ENCODE measurements at regions not wholly inside any gene's neighbourhood (a gene's known extent, or its start where the extent isn't known, plus 50 kb on each side); places are given as distances from the start of the nearest gene placed in this dataset.
"Not testable (repeated sequence)": the region's sequence is repeated elsewhere in the genome, so short reads cannot be mapped to it uniquely, and the experiment has no call there.

DNA sequence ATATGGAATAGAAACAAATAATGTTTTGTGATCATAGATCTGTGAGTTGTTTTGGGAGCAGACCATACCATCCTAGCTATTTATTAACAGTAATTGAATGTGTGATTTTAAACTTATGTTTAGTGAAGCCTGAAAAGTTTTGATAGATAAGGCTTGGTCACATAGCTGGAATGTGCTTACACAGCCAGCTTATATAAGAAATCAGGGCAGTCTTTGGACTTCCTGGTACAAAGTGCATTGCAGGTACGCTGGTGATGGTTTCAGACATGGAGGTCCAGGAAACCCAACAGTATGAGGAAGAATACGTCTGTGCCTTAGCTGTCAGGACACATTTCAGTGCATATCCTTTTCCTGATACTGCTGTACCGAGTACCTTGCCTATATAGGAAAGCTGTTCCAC is 2316.2 kb upstream of the PCDH20 start:
- no peaks in the 10 kb centered on the region for H3K4me1 ChIP-seq (ENCODE audit: insufficient read depth, low read length)
- H3K14ac ChIP-seq (ENCODE audit: insufficient read depth, low read length): no peak overlapping the region
- no peak overlapping the region for H2BK20ac ChIP-seq (ENCODE audit: low read depth, low read length, poor library complexity, severe bottlenecking)
- no CpG with 5 or more reads among the region's 3 CpGs for WGBS (ENCODE audit: extremely low coverage, insufficient read length, low lambda C conversion rate)
- no peak overlapping the region for H4K5ac ChIP-seq (ENCODE audit: insufficient read length, low read depth, low read length)
- H3K4me3 Mint-ChIP-seq: no peak overlapping the region
- no peak overlapping the region for H3K4ac ChIP-seq (ENCODE audit: low read depth, low read length)
- no peaks in the 10 kb centered on the region for H3K79me1 ChIP-seq (ENCODE audit: insufficient read depth, low read depth, low read length, poor library complexity, severe bottlenecking)
- H3K56ac ChIP-seq (ENCODE audit: insufficient read length, low read depth, low read length): no peak overlapping the region
- no peak overlapping the region for H3K27ac Mint-ChIP-seq
- DNase-seq: no peak
- H3K27ac ChIP-seq (ENCODE audit: insufficient read length, low read depth, low read length): no peak overlapping the region
- no peak overlapping the region for H3K9ac ChIP-seq (ENCODE audit: extremely low read depth, insufficient read length, low read length)
- no peak overlapping the region for H4K91ac ChIP-seq (ENCODE audit: insufficient read length, low read depth, low read length)
- H3K27me3 Mint-ChIP-seq (ENCODE audit: low read depth): no peaks in the 10 kb centered on the region
- H3K9me3 Mint-ChIP-seq: peaks cover 0 to under 1% of the 10 kb centered on the region in 2 experiments; a peak in 1 of 5 replicates
- H4K20me1 ChIP-seq (ENCODE audit: control insufficient read depth, insufficient read depth, insufficient read length): no peaks in the 10 kb centered on the region
- TF ChIP-seq, protein P1, sequence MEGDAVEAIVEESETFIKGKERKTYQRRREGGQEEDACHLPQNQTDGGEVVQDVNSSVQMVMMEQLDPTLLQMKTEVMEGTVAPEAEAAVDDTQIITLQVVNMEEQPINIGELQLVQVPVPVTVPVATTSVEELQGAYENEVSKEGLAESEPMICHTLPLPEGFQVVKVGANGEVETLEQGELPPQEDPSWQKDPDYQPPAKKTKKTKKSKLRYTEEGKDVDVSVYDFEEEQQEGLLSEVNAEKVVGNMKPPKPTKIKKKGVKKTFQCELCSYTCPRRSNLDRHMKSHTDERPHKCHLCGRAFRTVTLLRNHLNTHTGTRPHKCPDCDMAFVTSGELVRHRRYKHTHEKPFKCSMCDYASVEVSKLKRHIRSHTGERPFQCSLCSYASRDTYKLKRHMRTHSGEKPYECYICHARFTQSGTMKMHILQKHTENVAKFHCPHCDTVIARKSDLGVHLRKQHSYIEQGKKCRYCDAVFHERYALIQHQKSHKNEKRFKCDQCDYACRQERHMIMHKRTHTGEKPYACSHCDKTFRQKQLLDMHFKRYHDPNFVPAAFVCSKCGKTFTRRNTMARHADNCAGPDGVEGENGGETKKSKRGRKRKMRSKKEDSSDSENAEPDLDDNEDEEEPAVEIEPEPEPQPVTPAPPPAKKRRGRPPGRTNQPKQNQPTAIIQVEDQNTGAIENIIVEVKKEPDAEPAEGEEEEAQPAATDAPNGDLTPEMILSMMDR (conservative IDR thresholded peaks at IDR 0.05): no peak
- no peak overlapping the region for H2AK5ac ChIP-seq (ENCODE audit: insufficient read length, low read length)
- no peaks in the 10 kb centered on the region for H3K36me3 Mint-ChIP-seq (ENCODE audit: insufficient read depth in 1 of 3, low read depth in 3 of 3)
- no peaks in the 10 kb centered on the region for H3K4me1 Mint-ChIP-seq
- H2BK120ac ChIP-seq (ENCODE audit: low read depth, low read length, poor library complexity, severe bottlenecking): no peak overlapping the region
- H3K23me2 ChIP-seq (ENCODE audit: insufficient read length, low read depth, low read length, poor library complexity, severe bottlenecking): no peaks in the 10 kb centered on the region
- no peak overlapping the region for H3T11ph ChIP-seq (ENCODE audit: low read length)
- no peak overlapping the region for H3K18ac ChIP-seq (ENCODE audit: insufficient read length, low read depth, low read length)
- no peak overlapping the region for H2BK5ac ChIP-seq (ENCODE audit: insufficient read length, low read length)
- H2BK15ac ChIP-seq (ENCODE audit: low read depth, low read length): no peak overlapping the region
- H3K4me2 ChIP-seq (ENCODE audit: insufficient read depth, insufficient read length, low read length): no peak overlapping the region
- no peak overlapping the region for H4K8ac ChIP-seq (replicated peaks; ENCODE audit: insufficient read length, low read depth, low read length)
- no peak overlapping the region for H2AFZ ChIP-seq (ENCODE audit: low read length)
- H3K27me3 ChIP-seq (ENCODE audit: insufficient read depth, low read length): no peaks in the 10 kb centered on the region
- H3K9me3 ChIP-seq (ENCODE audit: control insufficient read depth, low read depth, low read length): no peaks in the 10 kb centered on the region
- no peak overlapping the region for H3K23ac ChIP-seq (ENCODE audit: insufficient read length, low read depth, low read length)
- H3K79me2 ChIP-seq (ENCODE audit: insufficient read depth, low read length): no peaks in the 10 kb centered on the region
- H2BK12ac ChIP-seq (ENCODE audit: insufficient read length, low read depth, low read length): no peak overlapping the region

DNA sequence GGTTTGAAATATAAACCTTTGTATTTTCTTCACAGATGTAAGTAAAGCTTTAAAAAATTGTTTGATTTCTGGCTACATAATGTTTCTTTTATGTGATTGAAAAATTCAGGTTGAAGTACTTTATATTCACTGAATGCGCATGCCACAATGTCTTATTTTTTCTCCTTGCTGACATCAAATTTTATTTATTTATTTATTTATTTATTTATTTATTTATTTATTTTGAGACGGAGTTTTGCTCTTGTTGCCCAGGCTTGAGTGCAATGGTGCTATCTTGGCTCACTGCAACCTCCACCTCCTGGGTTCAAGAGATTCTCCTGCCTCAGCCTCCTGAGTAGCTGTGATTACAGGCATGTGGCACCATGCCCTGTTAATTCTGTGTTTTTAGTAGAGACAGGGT is 2296.5 kb upstream of the PCDH20 start:
- H3T11ph ChIP-seq (ENCODE audit: low read length); H3K9me3 Mint-ChIP-seq; H3K9me3 ChIP-seq (ENCODE audit: control insufficient read depth, low read depth, low read length); H3K18ac ChIP-seq (ENCODE audit: insufficient read length, low read depth, low read length); H3K23me2 ChIP-seq (ENCODE audit: insufficient read length, low read depth, low read length, poor library complexity, severe bottlenecking); H3K56ac ChIP-seq (ENCODE audit: insufficient read length, low read depth, low read length); H3K9ac ChIP-seq (ENCODE audit: extremely low read depth, insufficient read length, low read length); H2BK5ac ChIP-seq (ENCODE audit: insufficient read length, low read length); H2BK12ac ChIP-seq (ENCODE audit: insufficient read length, low read depth, low read length); H3K23ac ChIP-seq (ENCODE audit: insufficient read length, low read depth, low read length); H3K79me2 ChIP-seq (ENCODE audit: insufficient read depth, low read length); H3K4me3 Mint-ChIP-seq; H2BK15ac ChIP-seq (ENCODE audit: low read depth, low read length); H3K4me2 ChIP-seq (ENCODE audit: insufficient read depth, insufficient read length, low read length); H4K8ac ChIP-seq (replicated peaks; ENCODE audit: insufficient read length, low read depth, low read length); H2BK20ac ChIP-seq (ENCODE audit: low read depth, low read length, poor library complexity, severe bottlenecking); H3K27me3 ChIP-seq (ENCODE audit: insufficient read depth, low read length); H3K14ac ChIP-seq (ENCODE audit: insufficient read depth, low read length); H3K4me1 Mint-ChIP-seq; H3K27ac ChIP-seq (ENCODE audit: insufficient read length, low read depth, low read length); H3K4ac ChIP-seq (ENCODE audit: low read depth, low read length); H4K20me1 ChIP-seq (ENCODE audit: control insufficient read depth, insufficient read depth, insufficient read length); H3K4me1 ChIP-seq (ENCODE audit: insufficient read depth, low read length); DNase-seq; H2BK120ac ChIP-seq (ENCODE audit: low read depth, low read length, poor library complexity, severe bottlenecking); H4K5ac ChIP-seq (ENCODE audit: insufficient read length, low read depth, low read length); H3K27ac Mint-ChIP-seq; H3K36me3 Mint-ChIP-seq (ENCODE audit: insufficient read depth in 1 of 3, low read depth in 3 of 3); H2AK5ac ChIP-seq (ENCODE audit: insufficient read length, low read length); H3K27me3 Mint-ChIP-seq (ENCODE audit: low read depth); H3K79me1 ChIP-seq (ENCODE audit: insufficient read depth, low read depth, low read length, poor library complexity, severe bottlenecking); H4K91ac ChIP-seq (ENCODE audit: insufficient read length, low read depth, low read length); H2AFZ ChIP-seq (ENCODE audit: low read length): not testable (repeated sequence)
- WGBS (ENCODE audit: extremely low coverage, insufficient read length, low lambda C conversion rate): no CpG with 5 or more reads among the region's 2 CpGs
